HG03196 (cell line): ENCODE measurements at regions not wholly inside any gene's neighbourhood (a gene's known extent, or its start where the extent isn't known, plus 50 kb on each side); places are given as distances from the start of the nearest gene placed in this dataset.
A peak's percentile ranks its signal among the peaks of the same experiment; 100 is the strongest.
"Not testable (repeated sequence)": the region's sequence is repeated elsewhere in the genome, so short reads cannot be mapped to it uniquely, and the experiment has no call there.

Experiments used
- ATAC-seq: cut with Tn5 transposase; IDR thresholded peaks from one replicate; pipeline ENCODE4 v1.9.1; 2021; ENCODE audit not compliant: unreplicated experiment

DNA sequence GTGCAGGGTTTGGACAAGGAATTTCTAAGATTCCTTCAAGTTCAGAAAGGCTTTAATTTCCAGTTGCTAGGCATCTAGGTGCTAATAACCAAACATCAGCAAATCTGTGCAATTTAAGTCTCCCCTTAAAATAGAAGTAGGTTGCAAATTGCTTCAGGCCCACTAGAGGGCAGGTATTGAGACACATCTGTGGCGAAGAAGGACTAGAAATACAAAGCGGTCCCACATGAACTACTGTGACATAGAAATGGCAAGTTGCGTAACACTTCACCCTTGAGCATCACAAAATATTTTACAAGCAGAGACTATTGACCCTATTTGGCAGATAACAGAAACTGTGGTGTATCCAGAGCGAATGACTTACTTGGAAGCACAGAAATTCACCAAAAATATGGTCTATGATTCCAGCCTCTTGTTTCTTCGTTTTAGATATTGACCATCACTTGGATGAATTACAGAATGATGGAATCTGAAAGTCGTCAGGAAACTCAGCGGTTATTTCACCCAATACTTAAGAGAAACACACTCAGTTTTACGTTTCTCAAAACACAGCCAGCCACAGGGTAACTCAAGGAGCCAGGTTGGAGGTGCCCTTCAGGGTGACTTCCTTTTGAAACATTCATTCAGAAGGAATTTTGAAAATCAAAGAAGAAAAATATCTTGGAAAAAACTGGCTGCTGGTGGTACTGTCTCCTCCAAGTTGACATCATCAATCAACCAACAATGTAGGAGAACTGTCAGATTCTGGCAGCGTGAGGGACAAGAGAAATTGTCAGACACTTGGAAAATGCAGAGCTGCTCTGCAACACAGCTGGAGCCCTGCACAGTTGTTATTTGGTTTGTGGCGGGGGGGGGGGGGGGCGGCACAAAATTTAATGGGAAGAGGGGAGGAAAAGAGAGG lies 256.3 kb upstream of the MINDY3 start:
- no peak for ATAC-seq

DNA sequence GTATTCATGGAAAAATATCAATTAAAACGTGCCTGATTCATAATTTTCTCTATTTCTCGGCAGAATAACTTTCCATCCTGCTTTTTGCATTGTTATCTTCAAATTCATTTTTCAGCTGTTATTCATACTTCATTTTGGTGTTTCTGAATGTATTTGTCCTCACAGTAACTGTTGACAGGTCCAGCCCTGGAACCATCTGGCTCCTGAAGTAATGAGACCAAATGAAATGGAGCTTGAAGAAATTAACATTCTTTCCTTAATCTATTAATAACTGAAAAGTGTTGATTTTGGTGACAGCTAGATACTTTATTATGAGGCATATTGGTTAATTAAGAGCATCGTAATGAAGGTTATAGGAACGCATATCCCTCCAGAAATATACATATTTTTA lies 257.0 kb upstream of the MINDY3 start:
- no peak for ATAC-seq

DNA sequence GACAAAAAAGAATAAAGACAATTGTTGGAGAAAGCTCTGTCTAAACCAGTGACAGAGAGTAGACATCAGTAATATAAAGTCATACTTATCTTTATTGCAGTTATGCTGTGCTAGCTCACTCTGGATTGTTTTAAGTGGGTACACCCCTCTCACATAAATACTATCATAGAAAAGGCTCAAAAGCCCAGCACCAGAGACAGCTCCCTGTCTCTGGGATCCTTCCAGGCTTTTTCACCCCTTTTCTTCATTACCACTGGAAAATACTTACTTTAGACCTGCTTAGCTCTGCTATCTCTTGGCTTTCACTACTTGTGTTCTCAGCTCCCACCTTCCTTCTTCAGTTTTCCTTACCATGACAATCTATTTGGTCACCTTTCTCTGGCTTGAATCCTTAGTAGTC lies 259.1 kb upstream of the MINDY3 start:
- ATAC-seq, result no peak

DNA sequence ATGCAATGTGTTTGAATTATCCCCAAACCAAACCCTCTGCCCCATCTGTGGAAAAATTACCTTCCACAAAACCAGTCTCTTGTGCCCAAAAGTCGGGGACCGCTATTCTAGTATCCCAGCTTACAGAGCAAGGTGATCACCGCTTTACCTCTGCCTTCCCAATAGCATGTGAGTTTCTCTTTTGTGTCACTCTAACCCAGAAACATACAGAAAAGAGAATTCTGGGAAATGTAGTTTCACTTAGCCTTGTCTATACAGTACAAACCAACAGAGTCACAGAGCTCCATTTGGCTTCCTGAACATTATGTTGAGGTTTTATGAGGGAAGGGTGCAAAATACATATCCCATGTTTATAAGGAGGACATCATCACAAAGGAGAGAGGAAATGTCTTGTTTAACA lies 260.3 kb upstream of the MINDY3 start:
- no peak for ATAC-seq

DNA sequence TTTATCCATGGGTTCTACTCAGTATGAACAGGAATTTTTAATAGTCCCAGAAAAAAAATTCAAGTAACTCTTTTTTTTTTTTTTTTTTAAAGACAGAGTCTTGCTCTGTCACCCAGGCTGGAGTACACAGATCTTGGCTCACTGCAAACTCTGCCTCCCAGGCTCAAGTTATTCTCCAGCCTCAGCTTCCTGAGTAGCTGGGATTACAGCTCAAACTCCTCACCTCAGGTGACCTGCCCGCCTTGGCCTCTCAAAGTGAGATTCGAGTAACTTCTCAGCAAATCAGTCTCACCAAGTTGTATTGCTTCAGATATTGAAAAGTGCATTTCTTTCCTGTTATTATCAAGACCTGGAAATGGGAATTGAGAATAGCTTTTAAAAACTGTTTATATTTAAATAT lies 281.2 kb upstream of the MINDY3 start:
- no peak for ATAC-seq

DNA sequence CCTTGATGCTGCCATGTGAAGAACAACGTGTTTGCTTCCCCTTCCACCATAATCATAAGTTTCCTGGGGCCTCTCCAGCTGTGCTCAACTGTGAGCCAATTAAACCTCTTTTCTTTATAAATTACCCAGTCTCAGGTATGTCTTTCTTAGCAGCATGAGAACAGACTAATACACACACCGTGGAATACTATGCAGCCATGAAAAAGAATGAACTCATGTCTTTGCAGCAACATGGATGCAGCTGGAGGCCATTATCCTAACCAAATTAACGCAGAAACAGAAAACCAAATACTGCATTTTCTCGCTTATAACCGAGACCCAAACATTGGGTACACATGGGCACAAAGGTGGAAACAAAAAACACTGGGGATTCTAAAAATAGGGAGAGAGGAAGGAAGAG lies 286.7 kb upstream of the MINDY3 start:
- ATAC-seq, result no peak

DNA sequence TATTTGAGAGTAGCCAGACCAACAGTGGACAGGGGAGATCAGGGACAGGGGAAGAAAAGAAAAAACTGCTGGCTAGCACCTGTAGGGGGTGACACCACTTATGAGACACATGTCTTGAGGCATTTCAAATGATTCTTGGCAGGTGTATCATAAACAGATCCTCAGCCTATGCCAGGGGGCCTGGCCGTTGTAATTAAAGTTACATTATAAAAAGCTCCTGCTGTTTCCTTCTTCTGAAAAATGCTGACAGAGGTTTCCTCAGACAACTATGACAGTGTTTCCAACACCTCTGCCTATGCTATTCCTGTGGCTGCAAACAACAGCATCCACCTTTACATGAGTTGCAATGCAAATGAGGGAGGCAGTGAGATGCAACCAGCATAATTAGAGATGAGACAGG lies 281.0 kb upstream of the PTER start:
- no peak for ATAC-seq

DNA sequence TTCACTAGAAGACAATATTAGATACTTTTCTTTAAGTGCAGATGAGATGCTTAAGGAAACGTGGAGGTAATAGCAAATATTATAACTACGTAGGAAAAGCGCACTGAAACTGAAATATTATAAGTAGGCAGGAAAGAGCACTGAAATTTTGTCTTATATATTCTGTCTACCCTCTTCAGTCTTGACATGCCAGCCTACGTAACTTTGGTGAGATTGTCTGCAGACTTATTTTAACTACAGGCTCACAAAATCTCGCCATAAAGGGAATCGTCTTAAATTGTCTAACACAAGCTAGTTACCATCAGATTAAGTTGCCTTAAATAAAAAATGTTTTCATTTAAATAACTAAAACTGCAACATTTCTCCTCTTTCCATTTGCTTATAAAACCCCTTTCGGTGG lies 280.1 kb upstream of the PTER start:
- ATAC-seq, result no peak

DNA sequence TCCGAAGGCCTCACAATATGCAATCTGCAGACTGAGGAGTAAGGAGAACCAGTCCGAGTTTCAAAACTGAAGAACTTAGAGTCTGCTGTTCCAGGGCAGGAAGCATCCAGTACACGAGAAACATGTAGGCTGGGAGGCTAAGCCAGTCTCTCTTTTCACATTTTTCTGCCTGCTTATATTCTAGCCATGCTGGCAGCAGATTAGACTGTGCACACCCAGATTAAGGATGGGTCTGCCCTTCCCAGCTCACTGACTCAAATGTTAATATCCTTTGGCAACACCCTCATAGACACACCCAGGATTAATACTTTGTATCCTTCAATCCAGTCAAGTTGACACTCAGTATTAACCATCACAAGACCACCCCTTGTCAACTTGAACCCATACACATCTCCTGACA lies 271.7 kb upstream of the PTER start:
- not testable (repeated sequence) for ATAC-seq

DNA sequence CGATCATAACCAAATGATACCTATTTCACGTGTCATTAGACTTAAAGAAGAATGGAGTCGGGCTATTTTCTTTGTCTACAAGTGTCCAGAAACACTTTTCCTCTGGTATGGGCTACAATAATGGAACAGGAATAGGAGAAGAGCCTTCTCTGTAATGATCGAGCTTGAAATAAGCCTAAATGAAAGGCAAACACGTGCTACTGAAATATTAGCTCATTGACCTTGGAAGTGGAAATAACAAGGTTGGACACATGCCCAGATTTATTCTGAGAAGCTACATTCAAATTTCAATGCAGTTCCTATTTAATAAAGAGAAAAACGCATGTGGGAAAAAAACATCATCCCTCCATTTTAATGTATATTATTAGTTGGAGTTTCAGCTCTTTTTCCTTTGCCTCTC lies 254.7 kb upstream of the PTER start:
- no peak for ATAC-seq

DNA sequence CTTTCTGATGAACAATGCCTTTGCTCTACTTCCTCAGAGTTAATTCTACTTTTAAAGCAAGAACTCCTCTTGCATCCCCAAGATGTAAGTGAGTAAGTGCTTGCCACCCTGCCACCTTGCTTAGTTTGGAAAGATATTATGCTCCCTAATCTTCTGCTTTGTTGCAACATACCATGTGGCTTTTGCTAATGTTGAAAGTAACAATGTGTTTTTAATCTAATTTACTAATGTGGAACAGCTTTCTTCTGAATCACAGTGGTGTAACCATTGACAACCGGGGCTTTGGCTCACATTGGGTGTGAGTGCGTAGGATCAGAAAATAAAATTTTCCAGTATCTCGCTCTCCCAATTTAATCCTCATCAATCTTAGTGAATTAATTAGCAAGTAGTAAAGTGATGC lies 254.1 kb upstream of the PTER start:
- ATAC-seq, result no peak

DNA sequence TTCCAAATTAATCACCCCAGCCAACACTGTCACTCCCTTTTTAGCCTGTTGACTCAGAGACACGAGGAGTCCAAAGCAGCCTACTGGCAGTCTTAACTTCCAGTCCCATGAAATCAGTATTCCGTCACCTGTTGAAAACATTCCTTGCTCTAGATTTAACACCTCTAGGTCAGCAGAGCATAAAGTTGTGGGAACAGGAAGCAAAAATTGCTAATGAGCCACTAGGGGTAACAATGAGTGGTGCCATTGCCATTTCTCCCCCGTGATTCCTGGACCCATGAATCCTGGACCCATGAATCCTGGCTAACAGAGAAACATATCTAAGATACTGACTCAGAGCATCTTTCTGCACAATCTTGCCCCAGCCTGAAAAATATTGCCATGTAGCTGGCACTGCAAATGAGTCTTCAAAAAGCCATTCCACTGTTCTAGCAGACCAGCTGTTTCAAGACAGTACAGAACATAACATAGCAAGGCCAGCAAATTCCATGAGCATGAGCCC lies 252.7 kb upstream of the PTER start:
- ATAC-seq, result no peak

DNA sequence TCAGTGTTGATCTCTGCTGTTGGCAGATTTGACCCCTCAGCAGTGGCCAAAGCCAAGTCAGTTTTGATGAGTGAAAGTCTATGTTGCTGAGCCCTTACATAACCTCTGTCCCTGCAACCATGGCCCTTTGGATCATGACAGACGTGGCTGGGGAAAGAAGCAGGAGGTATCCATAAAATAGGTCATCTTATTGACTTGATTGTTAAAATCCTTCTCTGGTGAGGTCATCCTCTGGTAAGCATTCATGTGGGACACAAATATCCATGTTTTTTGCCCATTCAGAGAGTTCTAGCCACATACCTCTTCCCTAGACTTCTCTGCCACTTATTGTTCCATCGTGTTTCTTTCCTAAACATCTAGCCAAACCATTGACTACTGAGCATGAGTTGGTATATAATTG lies 251.9 kb upstream of the PTER start:
- no peak for ATAC-seq

DNA sequence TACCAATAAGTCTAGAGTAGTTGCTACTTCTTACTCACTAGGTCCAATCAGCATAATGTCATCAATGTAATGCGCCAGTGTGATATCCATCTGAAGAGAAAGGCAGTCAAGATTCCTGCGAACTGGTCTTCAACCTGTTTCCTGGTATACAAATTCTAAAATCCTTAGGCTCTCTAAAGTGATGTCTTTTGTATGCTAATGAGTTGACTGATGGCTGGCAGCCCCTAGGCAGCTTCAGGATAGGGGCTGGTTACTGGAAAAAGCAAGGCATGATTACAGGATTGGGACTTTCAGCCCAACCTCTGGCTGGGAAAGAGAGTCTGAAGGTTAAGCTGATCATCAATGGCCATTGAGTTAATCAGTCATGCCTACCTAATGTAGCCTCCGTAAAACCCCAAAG lies 250.2 kb upstream of the PTER start:
- no peak for ATAC-seq

DNA sequence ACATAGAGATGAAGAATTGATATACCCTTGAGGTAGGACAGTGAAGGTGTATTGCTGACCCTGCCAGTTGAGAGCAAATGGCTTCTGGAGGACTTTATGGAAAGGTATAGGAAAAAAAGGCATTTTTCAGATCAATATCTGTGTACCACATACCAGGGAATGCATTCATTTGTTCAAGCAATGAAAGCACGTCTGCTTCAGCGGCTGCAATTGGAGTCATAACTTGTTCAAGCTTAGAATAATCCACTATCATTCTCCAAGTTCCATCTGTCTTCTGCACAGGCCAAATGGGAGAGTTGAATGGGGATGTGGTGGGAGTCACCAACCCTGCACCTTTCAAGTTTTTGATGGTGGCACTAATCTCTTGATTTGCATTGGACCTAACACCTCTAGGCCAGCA lies 249.6 kb upstream of the PTER start:
- ATAC-seq, result no peak

DNA sequence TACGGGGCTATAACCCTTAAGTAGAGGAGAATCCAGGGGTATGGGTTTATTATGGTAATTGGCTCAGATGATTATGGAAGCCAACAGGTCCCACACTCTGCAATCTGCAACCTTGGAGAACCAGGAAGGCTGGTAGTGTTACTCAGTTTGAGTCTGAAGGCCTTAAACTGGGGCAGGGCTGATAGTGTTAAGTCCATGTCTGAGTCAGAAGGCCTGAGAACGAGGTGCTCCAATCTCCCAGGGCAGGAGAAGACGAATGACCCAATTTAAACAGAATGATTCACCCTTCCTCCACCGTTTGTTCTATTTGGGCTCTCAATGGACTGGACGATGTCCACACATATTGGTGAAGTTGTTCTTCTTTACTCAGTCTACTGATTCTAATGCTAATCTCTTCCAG lies 244.5 kb upstream of the PTER start:
- ATAC-seq, result no peak

DNA sequence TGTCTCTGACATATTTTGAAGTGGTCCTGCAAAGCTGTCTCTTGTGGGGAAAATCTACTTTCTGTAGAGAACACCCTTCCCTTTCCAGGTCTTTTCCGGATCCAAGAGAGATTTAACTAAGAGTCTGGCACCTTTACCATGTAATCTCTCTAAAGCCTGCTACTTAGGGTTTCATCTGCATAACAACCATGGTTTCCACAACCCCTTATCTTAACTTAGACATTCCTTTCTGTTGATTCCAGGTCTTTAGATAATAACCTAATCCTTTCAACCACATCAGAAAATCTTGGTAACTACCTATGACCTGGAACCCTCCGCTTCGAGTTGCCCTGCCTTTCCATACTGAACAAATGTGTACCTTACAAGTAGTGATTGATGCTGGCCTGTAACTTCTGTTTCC lies 243.6 kb upstream of the PTER start:
- ATAC-seq, result no peak

DNA sequence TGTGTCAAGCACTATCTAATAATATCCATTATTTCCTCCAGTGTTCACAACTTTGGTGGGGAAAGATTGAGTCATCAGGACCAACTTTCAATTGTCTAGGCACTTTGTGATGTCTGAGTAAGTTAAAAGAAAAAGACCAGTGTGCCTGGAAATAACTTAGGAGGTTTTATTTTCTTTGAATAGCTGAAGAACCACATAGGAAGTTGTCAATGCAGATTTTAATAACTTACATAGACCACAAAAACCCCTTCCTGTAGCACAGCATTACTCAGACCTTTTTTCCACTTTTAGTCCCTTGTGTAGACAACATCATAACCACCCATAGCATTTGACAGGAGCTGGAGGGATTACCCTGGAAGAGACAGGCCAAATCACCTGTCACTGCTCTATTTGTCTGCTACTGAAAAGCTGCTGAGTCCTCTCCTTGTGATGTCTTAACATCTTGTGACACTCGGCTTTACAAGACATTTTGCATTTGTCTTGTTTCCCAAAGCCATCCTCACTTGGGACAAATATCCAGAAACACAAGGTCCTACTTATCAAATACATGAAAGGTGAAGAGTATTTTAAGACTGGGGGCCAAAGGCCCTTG lies 241.5 kb upstream of the PTER start:
- peak; percentile 97 for ATAC-seq

DNA sequence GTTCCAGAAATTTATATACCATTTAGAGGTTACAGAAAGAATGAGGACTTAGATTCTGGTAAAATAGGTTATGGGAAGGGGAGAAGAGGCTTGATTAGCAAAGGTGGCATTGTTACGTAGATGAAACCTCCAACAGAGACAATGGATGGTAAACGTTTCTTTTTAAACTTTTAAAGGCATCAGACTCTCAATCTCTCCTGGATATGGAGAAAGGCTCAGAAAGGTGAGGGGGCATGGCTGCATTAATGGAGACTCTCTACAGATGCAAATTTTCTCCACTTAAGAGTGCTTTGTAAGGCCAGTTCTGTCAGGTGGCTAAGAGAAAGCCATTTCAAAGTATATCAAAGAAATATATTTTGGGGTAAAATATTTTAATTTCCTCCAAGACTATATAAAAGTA lies 240.9 kb upstream of the PTER start:
- no peak for ATAC-seq

DNA sequence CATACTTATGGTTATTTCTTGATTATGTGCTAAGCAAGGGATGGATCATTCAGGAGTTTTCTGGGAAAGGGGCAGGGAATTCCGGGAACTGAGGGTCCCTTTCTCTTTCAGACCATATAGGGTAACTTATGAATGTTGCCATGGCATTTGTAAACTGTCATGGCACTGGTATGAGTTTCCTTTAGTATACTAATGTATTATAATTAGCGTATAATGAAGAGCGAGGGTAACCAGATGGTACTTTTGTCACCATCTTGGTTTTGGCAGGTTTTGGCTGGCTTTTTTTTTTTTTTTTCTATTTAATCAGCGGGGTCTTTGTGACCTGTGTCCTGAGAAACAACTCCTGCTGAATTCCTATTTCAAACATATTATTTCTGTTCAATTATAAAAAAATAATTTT lies 237.6 kb upstream of the PTER start:
- no peak for ATAC-seq

DNA sequence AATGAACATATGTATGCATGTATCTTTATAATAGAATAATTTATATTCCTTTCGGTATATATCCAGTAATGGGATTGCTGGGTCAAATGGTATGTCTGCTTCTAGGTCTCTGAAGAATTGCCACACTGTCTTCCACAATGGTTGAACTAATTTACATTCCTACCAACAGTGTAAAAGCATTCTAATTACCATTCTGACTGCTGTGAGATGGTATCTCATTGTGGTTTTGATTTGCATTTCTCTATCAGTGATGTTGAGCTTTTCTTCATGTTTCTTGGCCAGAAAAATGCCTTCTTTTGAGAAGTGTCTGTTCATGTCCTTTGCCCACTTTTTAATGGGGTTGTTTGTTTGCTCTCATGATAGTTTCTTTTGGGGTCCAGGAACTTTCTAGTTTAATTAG lies 213.2 kb upstream of the PTER start:
- ATAC-seq, result not testable (repeated sequence)

DNA sequence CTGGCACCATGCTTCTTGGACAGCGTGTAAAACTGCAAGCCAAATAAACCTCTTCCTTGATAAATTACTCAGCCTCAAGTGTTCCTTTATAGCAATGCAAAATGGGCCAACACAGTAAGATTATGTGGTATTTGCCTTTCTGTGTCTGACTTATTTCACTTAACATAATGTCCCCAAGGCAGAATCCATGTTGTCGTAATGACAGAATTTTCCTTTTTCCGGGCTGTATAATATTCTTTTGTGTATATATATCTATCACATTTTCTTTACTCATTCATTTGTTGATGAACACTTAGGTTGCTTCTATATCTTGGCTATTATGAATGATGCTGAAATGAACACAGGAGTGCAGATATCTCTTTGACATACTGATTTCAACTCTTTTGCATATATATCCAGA lies 209.1 kb upstream of the PTER start:
- no peak for ATAC-seq

DNA sequence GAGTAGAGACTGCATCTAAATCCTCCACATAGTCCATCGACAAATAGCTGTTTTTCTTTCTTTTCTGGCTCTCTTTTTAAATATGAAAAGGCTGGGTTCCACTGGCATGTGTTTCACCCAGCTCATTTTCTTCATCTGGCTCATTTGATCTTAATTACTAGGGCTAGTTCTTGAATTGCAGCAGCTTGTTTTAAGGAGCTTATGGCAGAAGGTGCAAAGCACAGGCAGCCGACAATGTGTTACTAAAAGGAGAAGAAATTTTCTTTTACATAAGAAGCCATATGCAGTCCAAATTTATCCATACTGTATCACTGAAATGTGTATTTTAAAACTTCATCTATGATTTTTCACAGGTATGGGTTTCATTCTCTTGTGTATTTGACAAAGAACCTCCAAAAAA lies 205.6 kb upstream of the PTER start:
- ATAC-seq, result no peak
